Gastrocnemius medialis (tissue), 4 donors: ENCODE measurements at regions not wholly inside any gene's neighbourhood (a gene's known extent, or its start where the extent isn't known, plus 50 kb on each side); places are given as distances from the start of the nearest gene placed in this dataset.

ENCODE experiments used
- ATAC-seq, 2 donors: fragments of 150-250 bp; one replicate each; pipeline ENCODE4 v1.9.1; 2016
- DNase-seq, 2 donors: peaks; one replicate each; pipeline ENCODE4 v3.0.0-alpha.2; 2019
- H3K27ac ChIP-seq, 4 donors: fragments of 200-600 bp; sonication (generic); 1 replicate in 1 of 4; 2 replicates in 3 of 4; pipeline ENCODE4 v1.5.1; 2016 to 2018; ENCODE audit warnings: mild to moderate bottlenecking in 2 of 4, moderate library complexity in 1 of 4
- H3K27me3 ChIP-seq, 3 donors: fragments of 200-600 bp; sonication (generic) in 2 of 3; 1 replicate in 1 of 3; 2 replicates in 2 of 3; pipeline versions ENCODE4 v1.5.1 to v1.6.0; 2016 to 2019; ENCODE audit warnings: mild to moderate bottlenecking in 1 of 3, moderate library complexity in 1 of 3
- H3K36me3 ChIP-seq, 2 donors: fragments of 200-600 bp; sonication (generic) in 1 of 2; one replicate each; pipeline ENCODE4 v1.5.1; 2017 to 2018
- H3K4me1 ChIP-seq, 2 donors: fragments of 200-600 bp; sonication (generic) in 1 of 2; one replicate each; pipeline ENCODE4 v1.5.1; 2016 to 2017; ENCODE audit warnings: mild to moderate bottlenecking in 2 of 2
- H3K4me3 ChIP-seq, 4 donors: fragments of 200-600 bp; sonication (generic) in 3 of 4; 1 replicate in 1 of 4; 2 replicates in 3 of 4; pipeline ENCODE4 v1.5.1; 2016 to 2019; ENCODE audit warnings: mild to moderate bottlenecking in 2 of 4
- H3K9me3 ChIP-seq, 3 donors: fragments of 200-600 bp; sonication (generic) in 2 of 3; 1 replicate in 1 of 3; 2 replicates in 2 of 3; pipeline ENCODE4 v1.5.1; 2016 to 2019
- CTCF ChIP-seq, 5 experiments: fragments of 450-650 bp in 3 of 5; fragments of 200-600 bp in 2 of 5; sonication (generic) in 2 of 5; IDR thresholded peaks in 4 of 5; conservative IDR thresholded peaks in 1 of 5; 1 replicate in 4 of 5; 2 replicates in 1 of 5; pipeline ENCODE4 v1.5.1; 2016 to 2019; ENCODE audit warnings: antibody characterized with exemption in 5 of 5, mild to moderate bottlenecking in 3 of 5, moderate library complexity in 3 of 5
- POLR2A ChIP-seq, 2 donors: fragments of 450-650 bp; IDR thresholded peaks; one replicate each; pipeline ENCODE4 v1.6.1; 2017; ENCODE audit warnings: antibody characterized with exemption in 2 of 2, mild to moderate bottlenecking in 2 of 2, moderate library complexity in 2 of 2
- in situ Hi-C, 4 donors: fragments of 200-750 bp; cut with MboI; loops; one replicate each; pipeline versions ENCODE4 v1.15.0 to v1.8.0; 2017; ENCODE audit warnings: low sequenced_read_pairs in 4 of 4
- intact Hi-C: fragments of 100-400 bp; cut with DNase I; formaldehyde crosslinking; loops from one replicate; pipeline ENCODE4 v1.15.1; 2023; ENCODE audit warnings: low total_unique reads

- H3K27ac ChIP-seq: no peak overlapping the region
- in situ Hi-C loops: no loop called here
- no peaks in the 10 kb centered on the region for H3K9me3 ChIP-seq
- no peaks in the 10 kb centered on the region for H3K36me3 ChIP-seq
- TF ChIP-seq CTCF (IDR thresholded peaks at IDR 0.05 in 4 of 5, conservative IDR thresholded peaks at IDR 0.05 in 1 of 5) (peak; percentile 35 to 73 (median 57)), POLR2A (IDR thresholded peaks at IDR 0.05) (no peak)
- no peak overlapping the region for H3K4me3 ChIP-seq
- intact Hi-C loops: no loop called here
- H3K4me1 ChIP-seq: no peaks in the 10 kb centered on the region
- DNase-seq: peak; percentile 23 to 61
- H3K27me3 ChIP-seq: no peaks in the 10 kb centered on the region
- ATAC-seq: peak in 1 of 2 donors; percentile 89
Measured at GRCh38 chr14:36373982-36374673, 53.7 kb upstream of the MBIP start.
